ENCODE measurements at regions not wholly inside any gene's neighbourhood (a gene's known extent, or its start where the extent isn't known, plus 50 kb on each side); places are given as distances from the start of the nearest gene placed in this dataset.

GRCh38 chr7:41118486-41118885, 584.4 kb downstream of the INHBA start:
- Histone ChIP-seq H3K36me3 (no peaks in the 10 kb centered on the region), H3K4me3 (no peak overlapping the region), H3K27ac (no peak overlapping the region), H3K27me3 (no peaks in the 10 kb centered on the region), H3K9me3 (no peaks in the 10 kb centered on the region), H3K4me1 (no peaks in the 10 kb centered on the region)
- intact Hi-C loops (cut with DNase I; ENCODE audit: low total_unique reads): no loop called here
- no peak for TF ChIP-seq POLR2A (IDR thresholded peaks at IDR 0.05)
- no peak for TF ChIP-seq CTCF (IDR thresholded peaks at IDR 0.05)
- DNase-seq: no peak

GRCh38 chr7:41117431-41117830, 585.5 kb downstream of the INHBA start:
- no peak overlapping the region for H3K27ac ChIP-seq
- intact Hi-C loops (cut with DNase I; ENCODE audit: low total_unique reads): no loop called here
- no peaks in the 10 kb centered on the region for H3K9me3 ChIP-seq
- TF ChIP-seq POLR2A (IDR thresholded peaks at IDR 0.05) (no peak), CTCF (IDR thresholded peaks at IDR 0.05) (no peak)
- no peak overlapping the region for H3K4me3 ChIP-seq
- H3K4me1 ChIP-seq: no peaks in the 10 kb centered on the region
- DNase-seq: no peak
- no peaks in the 10 kb centered on the region for H3K36me3 ChIP-seq
- no peaks in the 10 kb centered on the region for H3K27me3 ChIP-seq

GRCh38 chr7:41116817-41117216, 586.1 kb downstream of the INHBA start:
- H3K36me3 ChIP-seq: no peaks in the 10 kb centered on the region
- no peaks in the 10 kb centered on the region for H3K27me3 ChIP-seq
- no peaks in the 10 kb centered on the region for H3K9me3 ChIP-seq
- H3K4me3 ChIP-seq: no peak overlapping the region
- no peak for DNase-seq
- intact Hi-C loops (cut with DNase I; ENCODE audit: low total_unique reads): no loop called here
- H3K4me1 ChIP-seq: no peaks in the 10 kb centered on the region
- no peak overlapping the region for H3K27ac ChIP-seq
- TF ChIP-seq POLR2A (IDR thresholded peaks at IDR 0.05) (no peak), CTCF (IDR thresholded peaks at IDR 0.05) (no peak)

- intact Hi-C loops (cut with DNase I; ENCODE audit: low total_unique reads): no loop called here
- TF ChIP-seq POLR2A (IDR thresholded peaks at IDR 0.05) (no peak), CTCF (IDR thresholded peaks at IDR 0.05) (no peak)
- no peaks in the 10 kb centered on the region for H3K27me3 ChIP-seq
These were observed 586.6 kb downstream of the INHBA start for GRCh38 chr7:41116337-41116736.

GRCh38 chr7:41114691-41115090, 588.2 kb downstream of the INHBA start:
- TF ChIP-seq CTCF (IDR thresholded peaks at IDR 0.05) (no peak), POLR2A (IDR thresholded peaks at IDR 0.05) (no peak)
- DNase-seq: no peak
- Histone ChIP-seq H3K4me1 (no peaks in the 10 kb centered on the region), H3K9me3 (no peaks in the 10 kb centered on the region), H3K27ac (no peak overlapping the region), H3K4me3 (no peak overlapping the region), H3K36me3 (no peaks in the 10 kb centered on the region), H3K27me3 (no peaks in the 10 kb centered on the region)
- intact Hi-C loops (cut with DNase I; ENCODE audit: low total_unique reads): no loop called here

More at GRCh38 chr7:41116337-41116736, 586.6 kb downstream of the INHBA start:
- no peaks in the 10 kb centered on the region for H3K36me3 ChIP-seq
- no peak overlapping the region for H3K4me3 ChIP-seq
- H3K4me1 ChIP-seq: no peaks in the 10 kb centered on the region
- no peaks in the 10 kb centered on the region for H3K9me3 ChIP-seq
- H3K27ac ChIP-seq: no peak overlapping the region
- no peak for DNase-seq
